ENCODE measurements at regions not wholly inside any gene's neighbourhood (a gene's known extent, or its start where the extent isn't known, plus 50 kb on each side); places are given as distances from the start of the nearest gene placed in this dataset.

DNA sequence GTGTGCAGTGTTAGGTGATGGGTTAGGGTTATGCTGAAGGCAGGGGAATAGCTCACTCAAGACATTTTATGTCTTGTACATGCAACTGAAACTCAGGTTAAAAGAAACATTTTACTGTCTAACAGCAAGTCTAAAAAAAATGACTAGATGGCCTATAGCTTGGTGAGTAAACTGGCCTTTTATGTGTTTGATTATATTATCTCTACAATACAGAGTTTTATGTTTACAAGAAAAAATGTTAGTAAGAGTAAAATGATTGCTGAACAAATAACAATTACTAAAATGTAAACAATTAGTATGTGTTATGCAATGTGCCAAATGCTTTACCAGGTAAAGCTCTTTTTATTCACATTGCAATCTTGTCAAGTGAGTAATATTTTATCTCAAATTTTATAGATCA is 1039.6 kb downstream of the ROBO2 start:
- H3K4me2 ChIP-seq (ENCODE audit: insufficient read depth, insufficient read length, low read length), result no peak overlapping the region
- Mint-ChIP-seq H3K27me3 (ENCODE audit: low read depth) (no peaks in the 10 kb centered on the region), H3K36me3 (ENCODE audit: insufficient read depth in 1 of 3, low read depth in 3 of 3) (peaks cover 0 to 11% (median 0%) of the 10 kb centered on the region in 3 experiments; a peak in 3 of 7 replicates), H3K4me1 (peaks cover 3 to 15% of the 10 kb centered on the region in 2 experiments; a peak in 3 of 4 replicates), H3K4me3 (no peak overlapping the region), H3K27ac (no peak overlapping the region), H3K9me3 (peaks cover 0 to 1% of the 10 kb centered on the region in 2 experiments; a peak in 2 of 5 replicates)
- H3K23me2 ChIP-seq (ENCODE audit: insufficient read length, low read depth, low read length, poor library complexity, severe bottlenecking), result no peaks in the 10 kb centered on the region
- no peak for DNase-seq
- H2BK12ac ChIP-seq (ENCODE audit: insufficient read length, low read depth, low read length), result no peak overlapping the region
- H3K79me1 ChIP-seq (ENCODE audit: insufficient read depth, low read depth, low read length, poor library complexity, severe bottlenecking), result no peaks in the 10 kb centered on the region
- no peak overlapping the region for H3K27ac ChIP-seq (ENCODE audit: insufficient read length, low read depth, low read length)
- H3K27me3 ChIP-seq (ENCODE audit: insufficient read depth, low read length), result no peaks in the 10 kb centered on the region
- no peak overlapping the region for H3K18ac ChIP-seq (ENCODE audit: insufficient read length, low read depth, low read length)
- no peak overlapping the region for H2BK15ac ChIP-seq (ENCODE audit: low read depth, low read length)
- H2BK20ac ChIP-seq (ENCODE audit: low read depth, low read length, poor library complexity, severe bottlenecking), result no peak overlapping the region
- no peak overlapping the region for H4K5ac ChIP-seq (ENCODE audit: insufficient read length, low read depth, low read length)
- H3K4me1 ChIP-seq (ENCODE audit: insufficient read depth, low read length), result no peaks in the 10 kb centered on the region
- H4K20me1 ChIP-seq (ENCODE audit: control insufficient read depth, insufficient read depth, insufficient read length), result no peaks in the 10 kb centered on the region
- no peak overlapping the region for H3T11ph ChIP-seq (ENCODE audit: low read length)
- no peaks in the 10 kb centered on the region for H3K79me2 ChIP-seq (ENCODE audit: insufficient read depth, low read length)
- no peak overlapping the region for H2BK120ac ChIP-seq (ENCODE audit: low read depth, low read length, poor library complexity, severe bottlenecking)
- no peak overlapping the region for H3K14ac ChIP-seq (ENCODE audit: insufficient read depth, low read length)
- no peak overlapping the region for H4K8ac ChIP-seq (replicated peaks; ENCODE audit: insufficient read length, low read depth, low read length)
- no peak overlapping the region for H3K56ac ChIP-seq (ENCODE audit: insufficient read length, low read depth, low read length)
- H2AFZ ChIP-seq (ENCODE audit: low read length), result no peak overlapping the region
- no peaks in the 10 kb centered on the region for H3K9me3 ChIP-seq (ENCODE audit: control insufficient read depth, low read depth, low read length)
- no peak overlapping the region for H4K91ac ChIP-seq (ENCODE audit: insufficient read length, low read depth, low read length)
- no peak overlapping the region for H3K9ac ChIP-seq (ENCODE audit: extremely low read depth, insufficient read length, low read length)
- H3K4ac ChIP-seq (ENCODE audit: low read depth, low read length), result no peak overlapping the region
- H3K23ac ChIP-seq (ENCODE audit: insufficient read length, low read depth, low read length), result no peak overlapping the region
- H2AK5ac ChIP-seq (ENCODE audit: insufficient read length, low read length), result no peak overlapping the region
- no peak for TF ChIP-seq CTCF (conservative IDR thresholded peaks at IDR 0.05)
- H2BK5ac ChIP-seq (ENCODE audit: insufficient read length, low read length), result no peak overlapping the region
